HG03159 (cell line): ENCODE measurements at regions not wholly inside any gene's neighbourhood (a gene's known extent, or its start where the extent isn't known, plus 50 kb on each side); places are given as distances from the start of the nearest gene placed in this dataset.
"Not testable (repeated sequence)": the region's sequence is repeated elsewhere in the genome, so short reads cannot be mapped to it uniquely, and the experiment has no call there.

Experiments
- ATAC-seq: cut with Tn5 transposase; IDR thresholded peaks from one replicate; pipeline ENCODE4 v1.9.1; 2021; ENCODE audit warnings: mild to moderate bottlenecking, moderate library complexity; ENCODE audit not compliant: unreplicated experiment

- no peak for ATAC-seq
Observed at GRCh38 chr12:131192951-131193350, 239.2 kb downstream of the ADGRD1 start.

- ATAC-seq, result no peak
Observed at GRCh38 chr12:131194166-131194565, 240.5 kb downstream of the ADGRD1 start.

- ATAC-seq, result no peak
Observed at GRCh38 chr12:131195796-131196195, 242.1 kb downstream of the ADGRD1 start.

GRCh38 chr12:131196220-131196619 is 242.5 kb downstream of the ADGRD1 start:
- ATAC-seq, result no peak

- no peak for ATAC-seq
Observed at GRCh38 chr12:131197490-131197889, 243.8 kb downstream of the ADGRD1 start.

GRCh38 chr12:131199221-131199620 is 245.5 kb downstream of the ADGRD1 start:
- no peak for ATAC-seq

GRCh38 chr12:131201912-131202311 is 248.2 kb downstream of the ADGRD1 start:
- not testable (repeated sequence) for ATAC-seq

GRCh38 chr12:131202592-131203378 is 249.1 kb downstream of the ADGRD1 start:
- ATAC-seq, result no peak

GRCh38 chr12:131203666-131204415 is 250.1 kb downstream of the ADGRD1 start:
- ATAC-seq, result no peak

- no peak for ATAC-seq
Observed at GRCh38 chr12:131204416-131205274, 250.9 kb downstream of the ADGRD1 start.

- not testable (repeated sequence) for ATAC-seq
Observed at GRCh38 chr12:131205275-131205933, 251.7 kb downstream of the ADGRD1 start.

GRCh38 chr12:131206630-131207299 is 253.1 kb downstream of the ADGRD1 start:
- ATAC-seq, result not testable (repeated sequence)

- not testable (repeated sequence) for ATAC-seq
Observed at GRCh38 chr12:131207300-131207660, 253.6 kb downstream of the ADGRD1 start.

GRCh38 chr12:131207841-131208240 is 254.1 kb downstream of the ADGRD1 start:
- not testable (repeated sequence) for ATAC-seq

- ATAC-seq, result no peak
Observed at GRCh38 chr12:131208425-131208824, 254.7 kb downstream of the ADGRD1 start.

GRCh38 chr12:131209082-131210070 is 255.7 kb downstream of the ADGRD1 start:
- no peak for ATAC-seq

GRCh38 chr12:131210506-131211339 is 257.0 kb downstream of the ADGRD1 start:
- no peak for ATAC-seq

- ATAC-seq, result no peak
Observed at GRCh38 chr12:131211340-131211938, 257.7 kb downstream of the ADGRD1 start.
